ENCODE measurements at regions not wholly inside any gene's neighbourhood (a gene's known extent, or its start where the extent isn't known, plus 50 kb on each side); places are given as distances from the start of the nearest gene placed in this dataset.

DNA sequence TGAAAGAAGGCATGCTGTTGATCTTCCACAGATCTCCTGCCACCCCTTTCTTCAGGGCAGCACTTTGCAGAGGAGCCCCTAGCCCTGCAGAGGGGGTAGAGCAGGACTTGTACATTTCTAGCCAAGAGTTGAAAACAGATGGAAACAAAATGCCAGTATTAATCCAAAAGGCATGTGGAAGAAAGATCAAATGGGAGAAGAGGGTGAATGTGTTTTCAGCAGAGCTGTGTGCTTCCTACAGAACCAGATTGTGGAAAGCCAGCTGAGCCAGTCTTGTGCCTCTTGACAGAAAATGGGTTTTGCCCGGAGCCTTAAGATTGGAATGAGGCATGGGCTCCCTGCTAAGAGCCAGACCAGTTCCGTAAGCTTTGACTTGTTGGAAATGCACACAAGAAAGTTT, 105.2 kb upstream of the TSPAN2 start:
- no peaks in the 10 kb centered on the region for H3K79me2 ChIP-seq (ENCODE audit: low read depth)
- Mint-ChIP-seq H3K9me3 (no peaks in the 10 kb centered on the region), H3K27me3 (ENCODE audit: insufficient read depth, low read depth) (no peaks in the 10 kb centered on the region), H3K4me3 (no peak overlapping the region), H3K36me3 (no peaks in the 10 kb centered on the region), H3K27ac (no peak overlapping the region), H3K4me1 (peaks cover 16% of the 10 kb centered on the region)
- no peak for DNase-seq (ENCODE audit: low spot score)
- H3K27me3 ChIP-seq: no peaks in the 10 kb centered on the region
- no peaks in the 10 kb centered on the region for H4K20me1 ChIP-seq (ENCODE audit: low read depth)
- TF ChIP-seq EZH2 (IDR thresholded peaks at IDR 0.05) (no peak), EZH2phosphoT487 (IDR thresholded peaks at IDR 0.05) (no peak)
- TF ChIP-seq, protein P1, sequence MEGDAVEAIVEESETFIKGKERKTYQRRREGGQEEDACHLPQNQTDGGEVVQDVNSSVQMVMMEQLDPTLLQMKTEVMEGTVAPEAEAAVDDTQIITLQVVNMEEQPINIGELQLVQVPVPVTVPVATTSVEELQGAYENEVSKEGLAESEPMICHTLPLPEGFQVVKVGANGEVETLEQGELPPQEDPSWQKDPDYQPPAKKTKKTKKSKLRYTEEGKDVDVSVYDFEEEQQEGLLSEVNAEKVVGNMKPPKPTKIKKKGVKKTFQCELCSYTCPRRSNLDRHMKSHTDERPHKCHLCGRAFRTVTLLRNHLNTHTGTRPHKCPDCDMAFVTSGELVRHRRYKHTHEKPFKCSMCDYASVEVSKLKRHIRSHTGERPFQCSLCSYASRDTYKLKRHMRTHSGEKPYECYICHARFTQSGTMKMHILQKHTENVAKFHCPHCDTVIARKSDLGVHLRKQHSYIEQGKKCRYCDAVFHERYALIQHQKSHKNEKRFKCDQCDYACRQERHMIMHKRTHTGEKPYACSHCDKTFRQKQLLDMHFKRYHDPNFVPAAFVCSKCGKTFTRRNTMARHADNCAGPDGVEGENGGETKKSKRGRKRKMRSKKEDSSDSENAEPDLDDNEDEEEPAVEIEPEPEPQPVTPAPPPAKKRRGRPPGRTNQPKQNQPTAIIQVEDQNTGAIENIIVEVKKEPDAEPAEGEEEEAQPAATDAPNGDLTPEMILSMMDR (IDR thresholded peaks at IDR 0.05): no peak
- H3K9me3 ChIP-seq (ENCODE audit: low read depth): no peaks in the 10 kb centered on the region
- H3K4me3 ChIP-seq: no peak overlapping the region
- H3K36me3 ChIP-seq: no peaks in the 10 kb centered on the region
- H3K4me1 ChIP-seq: peaks cover 10% of the 10 kb centered on the region
- peak overlapping the region; percentile 68 for H2AFZ ChIP-seq (replicated peaks)
- no peak overlapping the region for H3K27ac ChIP-seq
- H3K9ac ChIP-seq: no peak overlapping the region
- H3F3A ChIP-seq (ENCODE audit: low read depth): no peaks in the 10 kb centered on the region
- no peak overlapping the region for H3K4me2 ChIP-seq

DNA sequence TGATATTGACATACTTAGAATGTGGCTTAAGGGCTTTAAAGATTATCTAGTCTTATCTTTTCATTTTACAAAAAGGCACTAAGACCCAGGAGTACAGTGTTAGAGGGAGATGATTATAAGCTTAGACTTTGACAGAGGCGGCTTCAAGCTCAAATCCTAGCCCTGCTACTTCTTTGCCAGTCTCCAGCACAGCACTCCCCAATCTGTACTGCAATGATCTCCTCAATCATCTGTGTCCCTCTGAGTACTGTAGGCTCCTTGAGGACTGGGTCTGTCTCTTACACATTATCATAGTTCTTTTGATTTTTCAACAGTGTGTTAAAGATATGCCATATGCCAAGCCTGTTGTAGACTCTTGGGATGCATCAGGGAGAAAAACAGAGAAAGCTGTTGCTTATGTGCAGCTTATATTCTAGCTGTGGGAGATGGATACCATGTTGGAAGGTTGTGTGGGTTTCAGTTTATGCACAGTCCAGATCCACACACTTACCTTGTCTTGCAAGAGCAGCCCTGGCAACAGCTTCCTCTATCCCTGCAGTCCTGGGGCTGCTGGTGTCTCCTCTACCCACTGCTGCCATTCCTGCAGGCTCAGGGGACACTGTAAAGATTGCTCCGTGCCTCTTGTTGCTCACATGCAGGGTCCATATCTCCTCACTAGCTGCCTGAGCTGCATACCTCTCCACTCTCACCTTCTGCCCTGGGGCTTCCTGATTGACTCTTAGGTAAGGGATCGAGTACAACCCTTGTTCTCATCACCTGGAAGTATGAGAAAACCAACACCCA, 103.9 kb upstream of the TSPAN2 start:
- Histone ChIP-seq H3K4me1 (peaks cover 15% of the 10 kb centered on the region), H3K4me2 (no peak overlapping the region)
- no peak overlapping the region for H3K4me3 Mint-ChIP-seq

DNA sequence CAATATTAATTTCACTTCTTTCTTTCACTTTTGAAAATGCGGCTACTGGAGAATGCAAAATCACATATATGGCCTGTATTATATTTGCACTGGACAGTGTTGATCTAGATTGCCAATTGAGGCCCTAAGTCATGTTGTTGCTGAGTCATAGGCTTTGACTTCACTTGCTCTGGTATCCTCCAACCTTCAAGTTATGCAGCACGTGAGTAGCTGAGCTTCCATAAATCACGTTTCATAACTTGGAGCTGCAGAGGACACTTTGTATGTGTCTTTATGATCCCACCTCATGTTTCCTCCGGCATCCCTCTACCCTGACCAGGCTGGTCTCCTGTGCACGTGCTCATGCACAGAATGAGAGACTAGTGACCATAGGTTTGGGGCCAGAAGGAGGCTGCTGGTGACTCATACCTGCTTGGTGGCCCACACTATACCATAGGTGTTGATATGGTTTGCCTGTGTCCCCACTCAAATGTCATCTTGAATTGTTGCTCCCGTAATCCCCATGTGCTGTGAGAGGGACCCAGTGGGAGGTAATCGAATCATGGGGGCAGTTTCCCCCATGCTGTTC, 103.0 kb upstream of the TSPAN2 start:
- no peaks in the 10 kb centered on the region for H3K9me3 Mint-ChIP-seq
- no peak overlapping the region for H2AFZ ChIP-seq (replicated peaks)

More for the DNA sequence above, 103.9 kb upstream of the TSPAN2 start:
- no peaks in the 10 kb centered on the region for H3K27me3 ChIP-seq
- H3K36me3 ChIP-seq: no peaks in the 10 kb centered on the region
- no peaks in the 10 kb centered on the region for H3K79me2 ChIP-seq (ENCODE audit: low read depth)
- H3K9ac ChIP-seq: no peak overlapping the region
- no peak overlapping the region for H3K4me3 ChIP-seq
- H3K9me3 ChIP-seq (ENCODE audit: low read depth): no peaks in the 10 kb centered on the region
- peaks cover 22% of the 10 kb centered on the region for H3K4me1 Mint-ChIP-seq
- TF ChIP-seq EZH2phosphoT487 (IDR thresholded peaks at IDR 0.05): no peak
- TF ChIP-seq, protein P1 (IDR thresholded peaks at IDR 0.05): no peak
- no peak for TF ChIP-seq EZH2 (IDR thresholded peaks at IDR 0.05)
- no peak overlapping the region for H3K27ac Mint-ChIP-seq
- H3K27ac ChIP-seq: no peak overlapping the region
- no peaks in the 10 kb centered on the region for H3K9me3 Mint-ChIP-seq
- H2AFZ ChIP-seq (replicated peaks): no peak overlapping the region
- no peaks in the 10 kb centered on the region for H3F3A ChIP-seq (ENCODE audit: low read depth)
- no peaks in the 10 kb centered on the region for H3K36me3 Mint-ChIP-seq
- H4K20me1 ChIP-seq (ENCODE audit: low read depth): no peaks in the 10 kb centered on the region
- no peaks in the 10 kb centered on the region for H3K27me3 Mint-ChIP-seq (ENCODE audit: insufficient read depth, low read depth)
- DNase-seq (ENCODE audit: low spot score): no peak

More for the DNA sequence above, 103.0 kb upstream of the TSPAN2 start:
- Mint-ChIP-seq H3K4me3 (no peak overlapping the region), H3K27me3 (ENCODE audit: insufficient read depth, low read depth) (no peaks in the 10 kb centered on the region), H3K4me1 (peaks cover 22% of the 10 kb centered on the region), H3K36me3 (no peaks in the 10 kb centered on the region), H3K27ac (no peak overlapping the region)
- Histone ChIP-seq H3K4me3 (no peak overlapping the region), H3K79me2 (ENCODE audit: low read depth) (no peaks in the 10 kb centered on the region), H3K27ac (no peak overlapping the region), H3F3A (ENCODE audit: low read depth) (no peaks in the 10 kb centered on the region), H3K9ac (no peak overlapping the region), H3K27me3 (no peaks in the 10 kb centered on the region), H3K4me2 (no peak overlapping the region), H3K4me1 (peaks cover 15% of the 10 kb centered on the region), H4K20me1 (ENCODE audit: low read depth) (no peaks in the 10 kb centered on the region), H3K36me3 (no peaks in the 10 kb centered on the region), H3K9me3 (ENCODE audit: low read depth) (no peaks in the 10 kb centered on the region)
- TF ChIP-seq, protein P1 (IDR thresholded peaks at IDR 0.05): no peak
- TF ChIP-seq EZH2 (IDR thresholded peaks at IDR 0.05): no peak
- TF ChIP-seq EZH2phosphoT487 (IDR thresholded peaks at IDR 0.05): no peak
- DNase-seq (ENCODE audit: low spot score): no peak

All from neural progenitor cell (in vitro differentiated cells).